GM18519 (cell line): ENCODE measurements at regions not wholly inside any gene's neighbourhood (a gene's known extent, or its start where the extent isn't known, plus 50 kb on each side); places are given as distances from the start of the nearest gene placed in this dataset.

ENCODE experiments used
- ATAC-seq: cut with Tn5 transposase; IDR thresholded peaks from one replicate; pipeline ENCODE4 v1.9.1; 2021; ENCODE audit warnings: mild to moderate bottlenecking, moderate library complexity; ENCODE audit not compliant: unreplicated experiment, low FRiP score

DNA sequence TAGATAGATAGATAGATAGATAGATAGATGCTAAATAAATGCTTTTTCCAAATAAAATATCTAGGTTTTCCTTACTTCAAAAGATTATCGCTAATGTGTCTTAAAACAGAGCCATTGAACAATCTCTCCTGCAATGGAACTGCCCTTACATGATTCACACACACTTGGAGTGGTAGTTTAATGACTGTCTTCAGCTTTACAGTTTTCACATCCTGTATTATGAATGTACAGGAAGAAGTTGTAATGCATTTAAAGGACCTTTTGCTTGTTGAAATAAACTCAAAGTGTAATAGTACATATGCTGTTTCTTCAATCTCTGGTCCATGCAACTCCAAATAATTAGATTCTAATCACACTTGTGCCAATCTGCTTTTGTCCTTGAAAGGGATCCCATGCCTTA lies 797.6 kb upstream of the CDH2 start:
- ATAC-seq: no peak

DNA sequence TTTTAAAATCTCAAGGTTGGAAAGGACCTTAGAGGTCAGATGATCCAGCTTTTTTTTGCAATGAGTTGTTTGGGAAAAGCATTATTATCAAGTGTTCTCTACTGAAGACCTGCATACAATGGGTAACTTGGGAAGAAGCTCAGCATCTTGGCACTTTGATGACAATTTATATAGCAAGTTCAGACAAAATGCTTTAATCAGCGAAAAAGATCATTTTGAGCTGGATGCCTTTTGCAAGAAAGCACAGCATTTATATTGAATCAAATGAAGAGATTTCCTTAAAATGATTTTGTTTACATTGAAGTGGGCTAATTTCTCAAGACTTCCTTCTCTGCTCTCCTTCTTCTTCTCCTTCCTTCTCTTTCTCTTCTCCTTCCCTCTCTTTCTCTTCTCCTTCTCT lies 796.4 kb upstream of the CDH2 start:
- ATAC-seq: no peak

DNA sequence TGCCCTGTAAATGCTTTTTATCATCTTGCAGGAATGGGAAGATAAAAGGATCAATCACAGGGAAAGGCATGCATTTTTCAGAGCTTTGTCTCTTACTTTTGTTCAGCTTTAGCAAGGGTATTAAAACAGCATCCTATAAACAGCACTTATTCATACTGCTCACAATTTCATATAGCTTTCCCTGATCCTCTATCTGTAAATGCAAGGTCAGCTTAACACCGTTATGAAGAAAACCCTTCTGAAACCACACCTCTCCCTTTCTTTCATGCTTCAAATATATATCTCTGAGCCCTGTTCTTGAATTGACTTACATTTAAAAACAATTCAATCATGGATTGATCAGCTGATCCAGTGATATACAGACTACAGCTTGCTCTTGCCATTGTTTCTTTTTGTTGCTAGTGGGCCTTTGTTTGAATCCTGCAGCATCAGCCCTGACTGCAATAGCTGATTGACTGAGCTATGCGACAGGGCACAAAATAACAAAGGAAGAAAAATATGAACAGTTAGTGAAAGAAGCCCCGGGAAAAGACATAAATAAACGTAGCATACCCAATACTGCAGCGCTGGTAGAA lies 795.5 kb upstream of the CDH2 start:
- no peak for ATAC-seq

DNA sequence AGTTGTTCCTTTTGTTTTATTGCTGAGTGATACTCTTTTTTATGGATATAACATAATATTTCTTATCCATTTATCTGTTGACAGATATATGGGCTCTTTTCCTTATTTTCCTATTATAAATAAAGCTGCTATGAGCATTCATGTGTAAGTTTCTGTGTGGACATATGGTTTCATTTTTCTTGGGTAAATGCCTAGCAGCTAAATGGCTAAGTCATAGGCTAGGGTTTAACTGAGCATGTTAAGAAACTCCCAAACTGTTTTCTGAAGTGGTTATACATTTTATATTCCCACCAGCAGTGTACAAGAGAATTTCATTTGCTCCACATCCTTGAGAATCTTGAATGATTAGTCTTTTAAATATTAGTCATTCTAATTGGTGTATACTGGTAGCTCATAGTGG lies 786.6 kb upstream of the CDH2 start:
- ATAC-seq: no peak

DNA sequence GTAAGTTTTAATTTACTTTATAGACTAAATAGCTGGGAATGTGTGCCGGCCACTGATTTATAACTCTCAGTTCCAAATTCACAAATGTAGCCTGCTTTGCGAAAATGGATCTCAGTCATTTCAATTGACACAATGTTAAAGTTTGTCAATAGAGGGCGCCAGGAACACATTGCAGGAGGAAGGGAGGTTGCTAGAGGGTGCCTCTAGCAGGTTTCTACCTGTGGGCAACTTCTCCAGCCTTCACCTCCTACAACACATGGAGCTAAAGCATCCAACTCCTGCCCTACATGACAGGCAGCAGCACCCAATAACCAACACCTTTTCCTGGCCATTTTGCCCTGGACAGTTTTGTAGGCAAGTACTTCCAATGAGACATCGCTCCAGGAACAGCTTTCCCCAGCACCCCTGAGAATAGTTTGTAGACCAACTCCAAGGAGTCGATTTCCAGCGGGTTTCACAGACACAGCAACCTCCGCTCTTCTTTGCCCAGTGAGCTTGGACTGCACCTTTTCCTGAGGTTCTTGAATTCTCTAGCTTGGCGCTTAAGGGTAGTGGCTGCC lies 784.8 kb upstream of the CDH2 start:
- no peak for ATAC-seq

DNA sequence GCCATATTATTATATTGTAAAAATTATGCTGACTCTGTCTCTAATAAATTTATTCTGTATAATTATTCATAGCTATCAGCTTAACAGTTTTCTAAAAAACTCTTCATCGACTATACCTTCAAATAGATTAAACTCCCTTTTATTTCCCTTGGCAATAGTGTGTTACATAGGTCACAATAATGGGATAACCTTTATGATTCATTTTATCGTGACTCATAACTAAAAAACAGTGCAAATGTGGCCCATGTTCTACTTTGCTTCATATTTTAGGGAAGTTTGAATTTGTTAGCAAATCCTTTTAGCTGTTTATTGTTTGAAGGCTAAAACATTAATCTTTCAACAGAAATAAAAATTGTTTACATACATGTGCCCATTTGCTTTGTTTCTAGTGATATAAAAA lies 783.2 kb upstream of the CDH2 start:
- no peak for ATAC-seq

DNA sequence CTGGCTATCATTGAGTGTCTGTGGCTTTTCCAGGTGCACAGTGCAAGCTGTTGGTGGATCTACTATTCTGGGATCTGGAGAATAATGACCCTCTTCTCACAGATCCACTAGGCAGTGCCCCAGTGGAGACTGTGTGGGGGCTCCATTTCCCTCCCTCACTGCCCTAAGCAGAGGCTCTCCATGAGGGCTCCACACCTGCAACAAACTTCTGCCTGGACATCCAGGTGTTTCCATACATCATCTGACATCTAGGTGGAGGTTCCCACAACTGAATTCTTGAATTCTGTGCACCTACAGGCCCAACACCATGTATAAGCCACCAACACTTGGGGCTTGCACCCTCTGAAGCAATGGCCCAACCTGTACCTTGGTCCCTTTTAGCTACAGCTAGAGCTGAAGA lies 775.4 kb upstream of the CDH2 start:
- no peak for ATAC-seq

DNA sequence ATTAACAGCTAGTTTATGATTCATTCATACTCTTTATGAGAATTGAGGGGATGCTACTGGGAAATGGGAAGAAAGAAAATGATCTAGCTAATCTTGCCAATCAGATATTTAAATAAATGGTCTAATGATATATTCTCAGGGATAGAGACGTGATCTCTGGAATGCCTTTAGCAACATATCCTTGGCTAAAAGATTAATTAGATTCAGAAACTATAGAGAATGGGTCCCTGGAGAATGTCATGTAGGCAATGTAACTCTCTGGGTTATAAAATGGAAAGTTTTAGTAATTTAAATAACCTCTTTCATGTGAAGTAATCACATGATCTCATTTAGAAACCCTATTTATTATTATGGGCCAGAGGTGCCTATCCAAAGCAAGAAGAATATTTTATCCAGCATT lies 771.0 kb upstream of the CDH2 start:
- ATAC-seq: no peak

DNA sequence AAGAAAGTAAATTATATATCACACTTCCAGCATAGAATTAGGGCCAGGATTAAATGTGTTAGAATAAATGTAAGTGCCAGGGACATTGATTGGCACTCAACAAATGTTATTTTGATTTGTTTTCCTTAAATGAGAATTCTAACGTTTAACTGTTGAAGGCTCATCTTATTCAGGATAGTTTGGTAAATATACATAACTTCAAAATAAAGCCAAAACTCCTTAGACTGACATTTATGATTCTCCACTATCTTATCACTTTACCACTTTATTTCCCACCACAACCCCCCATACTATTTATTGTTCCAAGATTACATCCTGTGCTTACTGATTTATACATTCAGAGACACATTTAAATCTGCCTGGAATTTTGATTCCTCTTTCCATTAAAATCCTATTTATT lies 769.5 kb upstream of the CDH2 start:
- no peak for ATAC-seq

DNA sequence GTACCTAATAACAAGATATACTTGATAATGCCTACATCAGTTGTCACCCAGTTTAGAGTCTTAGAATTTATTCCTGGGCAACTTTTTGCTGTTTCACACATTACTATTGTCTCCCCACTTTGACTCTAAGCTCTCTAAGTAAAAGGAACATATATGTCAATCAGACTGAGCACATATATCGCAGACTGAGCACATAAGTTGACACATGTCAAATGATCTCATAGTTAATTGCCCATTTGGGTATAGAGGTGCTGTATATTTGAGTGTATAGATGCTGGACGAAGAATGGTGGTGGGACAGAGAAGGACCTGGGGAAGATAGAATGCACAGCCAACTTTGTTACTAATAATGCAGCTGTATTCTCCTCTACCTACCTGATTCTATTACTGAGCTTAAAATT lies 746.0 kb upstream of the CDH2 start:
- ATAC-seq: no peak

DNA sequence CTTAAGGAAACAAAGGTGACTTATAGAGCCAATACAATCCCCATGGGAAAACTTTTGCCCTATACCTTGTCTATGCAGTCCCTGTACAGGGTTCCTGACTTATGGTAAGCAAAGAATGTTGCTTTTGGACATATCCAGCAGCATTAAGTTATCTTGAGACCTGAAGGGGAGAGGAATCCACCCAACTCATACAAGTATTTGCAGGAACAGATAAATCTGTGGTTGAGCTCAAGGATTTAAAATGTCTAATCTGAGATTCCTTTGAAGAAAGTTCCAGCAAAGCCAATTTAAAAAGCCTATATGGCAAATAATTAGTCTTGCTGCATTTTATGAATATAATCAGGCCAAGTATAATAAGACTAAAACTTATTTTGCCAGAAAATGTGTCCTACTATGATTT lies 739.5 kb upstream of the CDH2 start:
- ATAC-seq: no peak

DNA sequence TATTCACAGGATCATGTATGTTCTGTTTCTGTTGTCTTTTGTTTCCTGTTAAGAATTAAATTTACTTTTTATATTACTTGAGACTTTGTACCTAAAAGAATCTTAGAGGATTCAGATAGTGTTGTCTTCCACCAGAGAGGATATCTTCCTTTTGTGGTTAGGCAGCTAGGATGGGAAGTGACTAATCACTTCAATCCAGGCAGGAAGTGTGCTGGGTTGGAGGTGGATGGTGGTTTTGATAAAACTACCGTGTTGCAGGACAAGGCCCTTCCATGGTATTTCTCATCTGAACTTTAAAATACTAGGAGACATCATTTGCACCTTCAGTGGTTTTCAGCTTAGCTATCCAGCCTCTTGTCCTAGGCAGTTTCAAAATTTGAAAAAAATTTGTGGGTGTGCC lies 728.6 kb upstream of the CDH2 start:
- ATAC-seq: no peak

DNA sequence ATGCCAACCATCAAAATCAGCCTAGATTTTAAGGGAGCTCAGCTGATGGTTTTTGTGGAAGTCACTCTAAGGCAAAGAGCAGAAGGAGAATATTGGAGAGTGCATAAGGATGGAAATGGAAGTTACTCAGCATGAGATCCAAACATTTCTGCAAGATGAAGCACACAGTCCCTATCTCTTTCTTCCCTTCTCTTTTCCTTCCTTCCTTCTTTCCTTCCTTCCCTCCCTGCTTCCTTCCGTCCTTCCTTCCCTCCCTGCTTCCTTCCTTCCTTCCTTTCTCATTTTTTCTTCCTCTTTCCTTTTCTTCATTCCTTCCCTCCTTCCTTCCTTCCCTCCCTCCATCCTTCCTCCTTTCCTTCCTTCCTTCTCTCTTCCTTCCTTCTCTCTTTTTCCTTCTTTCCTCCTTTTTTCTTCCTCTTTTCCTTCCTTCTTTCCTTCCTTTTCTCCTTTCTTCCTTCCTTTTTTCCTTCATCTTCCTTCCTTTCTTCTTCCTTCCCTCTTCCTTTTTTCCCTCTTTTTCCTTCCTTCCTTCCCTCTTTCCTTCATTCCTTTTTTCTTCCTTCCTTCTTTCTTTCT lies 727.9 kb upstream of the CDH2 start:
- ATAC-seq: no peak

DNA sequence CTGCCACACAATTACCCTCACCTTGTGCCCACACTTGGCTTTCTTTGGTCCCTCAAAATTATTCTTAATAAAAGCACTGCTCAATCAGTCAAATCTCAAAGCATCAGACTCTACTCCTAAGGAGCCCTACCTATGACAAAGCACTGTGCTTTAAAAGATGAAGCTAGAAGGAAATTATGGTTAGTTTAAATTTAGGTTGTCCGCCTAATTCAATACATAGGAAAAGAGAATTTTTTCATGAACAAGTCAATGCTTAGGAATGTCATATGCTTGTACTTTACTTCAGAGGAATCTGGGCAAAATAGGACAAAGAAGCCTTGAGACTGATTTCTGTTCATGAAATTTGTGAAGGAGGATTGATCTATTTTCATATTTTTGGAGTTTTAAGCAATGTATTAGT lies 726.4 kb upstream of the CDH2 start:
- ATAC-seq: no peak

DNA sequence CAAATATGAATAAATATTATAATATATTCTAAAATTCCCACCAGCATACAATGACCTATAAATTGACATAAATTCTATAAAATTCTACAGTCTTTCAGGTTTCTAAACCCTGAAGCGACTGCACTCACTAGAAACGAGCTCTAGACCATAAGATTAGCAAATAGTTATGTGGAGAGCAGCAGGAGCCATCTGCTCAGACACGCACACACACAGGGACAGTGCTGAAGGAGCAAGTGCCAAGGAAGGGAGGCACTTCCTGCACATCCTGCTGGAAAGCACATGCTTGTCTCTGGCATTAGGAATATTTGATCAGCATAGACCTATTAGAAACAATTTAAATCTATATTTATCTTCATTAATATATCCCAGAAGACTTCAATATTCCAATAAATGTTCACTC lies 713.9 kb upstream of the CDH2 start:
- no peak for ATAC-seq

DNA sequence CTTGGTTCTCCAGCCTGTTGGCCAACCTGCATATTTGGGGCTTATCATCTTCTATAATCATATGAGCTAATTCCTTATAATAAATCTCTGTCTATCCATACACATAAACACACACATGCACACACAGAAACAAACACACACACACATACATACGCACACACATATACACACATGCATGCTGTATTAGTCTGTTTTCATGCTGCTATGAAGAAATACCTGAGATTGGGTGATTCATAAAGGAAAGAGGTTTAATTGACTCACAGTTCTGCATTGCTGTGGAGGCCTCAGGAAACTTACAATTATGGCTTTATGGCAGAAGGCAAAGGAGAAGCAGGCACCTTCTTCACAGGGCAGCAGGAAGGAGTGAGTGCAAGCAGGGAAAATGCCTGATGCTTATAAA lies 707.4 kb upstream of the CDH2 start:
- no peak for ATAC-seq

DNA sequence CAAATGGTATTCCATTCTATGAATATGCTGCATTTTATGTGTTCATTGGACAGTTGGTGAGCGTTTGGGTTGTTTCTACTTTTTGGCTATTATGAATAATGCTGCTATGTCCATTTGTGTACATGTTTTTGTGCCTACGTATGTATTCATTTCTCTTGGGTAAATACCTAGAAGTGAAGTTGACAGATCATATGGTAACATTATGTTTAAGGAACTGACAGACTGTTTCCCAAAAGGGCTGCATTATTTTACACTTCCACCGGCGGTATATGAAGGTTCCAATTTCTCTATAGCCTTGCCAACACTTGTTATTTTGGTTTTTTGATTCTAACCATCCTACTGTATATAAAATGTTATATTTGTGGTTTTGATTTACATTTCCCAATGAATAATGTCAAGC lies 703.9 kb upstream of the CDH2 start:
- no peak for ATAC-seq

DNA sequence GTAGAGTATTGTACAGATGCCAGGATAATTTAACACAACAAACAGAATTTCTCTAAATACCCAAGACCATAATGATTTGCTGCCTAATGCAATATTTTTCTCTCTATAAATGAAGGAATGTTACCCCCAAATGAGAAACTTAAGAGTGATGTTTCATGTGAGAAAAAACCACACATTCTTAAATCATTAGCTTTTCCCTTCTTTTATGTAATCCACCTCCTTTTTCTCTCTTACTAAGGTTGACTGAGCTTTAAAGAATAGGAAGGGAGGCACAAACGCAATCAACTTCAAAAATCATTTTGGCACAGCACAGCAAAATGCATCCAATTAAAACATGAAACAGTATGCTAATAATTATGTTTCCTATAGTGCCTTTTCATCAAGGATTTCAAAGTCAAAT lies 698.1 kb upstream of the CDH2 start:
- no peak for ATAC-seq

DNA sequence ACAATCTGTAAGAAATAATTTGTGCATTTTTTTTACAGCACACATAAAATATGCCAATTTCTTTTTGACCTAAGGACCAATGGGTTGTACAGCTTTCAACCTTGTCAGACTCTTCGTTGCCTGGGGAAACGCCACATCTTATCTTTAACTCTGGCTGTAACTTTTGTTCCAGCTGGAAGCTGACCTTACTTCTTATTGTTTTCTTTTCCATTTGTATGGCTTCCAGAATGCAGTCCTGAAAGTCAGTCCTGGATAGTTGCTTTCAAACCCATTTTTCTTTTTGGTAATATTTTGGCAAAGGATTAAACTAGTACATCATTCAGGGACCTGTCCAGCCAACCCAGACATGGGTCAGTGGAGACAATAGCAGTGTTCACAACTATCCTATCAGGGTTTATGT lies 686.5 kb upstream of the CDH2 start:
- no peak for ATAC-seq

DNA sequence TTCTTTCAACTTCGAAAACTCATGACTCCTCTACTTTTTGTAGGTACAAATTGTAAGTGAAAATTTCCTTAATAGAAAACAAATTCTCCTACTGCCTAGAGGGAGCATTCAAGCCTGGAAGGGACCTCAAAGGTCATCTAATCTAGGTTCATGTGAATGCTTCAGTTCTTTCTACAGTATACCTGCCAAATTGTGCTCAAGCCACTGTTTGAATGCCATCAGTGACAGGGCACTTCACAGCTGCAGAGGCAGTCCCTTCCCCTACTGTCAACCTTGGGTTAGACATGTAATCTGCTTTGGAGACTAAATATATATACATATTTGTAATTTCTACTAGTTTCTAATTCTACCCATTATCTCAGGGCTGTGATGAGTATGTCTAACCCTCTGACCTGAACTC lies 681.3 kb upstream of the CDH2 start:
- no peak for ATAC-seq

DNA sequence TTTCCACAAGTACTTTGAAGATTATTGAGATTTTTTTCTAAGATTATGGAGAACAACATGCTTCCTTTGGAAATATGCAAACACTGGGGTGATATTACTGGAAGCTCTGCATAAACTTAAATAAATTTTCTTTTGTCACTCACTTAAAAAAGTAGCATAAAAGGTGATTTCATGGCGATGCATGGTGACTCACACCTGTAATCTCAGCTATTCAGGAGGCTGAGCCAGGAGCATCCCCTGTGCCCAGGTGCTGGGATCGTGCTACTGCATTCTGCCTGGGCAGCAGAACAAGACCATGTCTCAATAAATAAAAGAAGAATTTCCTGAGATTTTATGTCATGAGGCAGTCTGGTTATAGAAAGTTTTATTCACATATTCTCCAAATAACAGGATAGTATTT lies 679.1 kb upstream of the CDH2 start:
- no peak for ATAC-seq

DNA sequence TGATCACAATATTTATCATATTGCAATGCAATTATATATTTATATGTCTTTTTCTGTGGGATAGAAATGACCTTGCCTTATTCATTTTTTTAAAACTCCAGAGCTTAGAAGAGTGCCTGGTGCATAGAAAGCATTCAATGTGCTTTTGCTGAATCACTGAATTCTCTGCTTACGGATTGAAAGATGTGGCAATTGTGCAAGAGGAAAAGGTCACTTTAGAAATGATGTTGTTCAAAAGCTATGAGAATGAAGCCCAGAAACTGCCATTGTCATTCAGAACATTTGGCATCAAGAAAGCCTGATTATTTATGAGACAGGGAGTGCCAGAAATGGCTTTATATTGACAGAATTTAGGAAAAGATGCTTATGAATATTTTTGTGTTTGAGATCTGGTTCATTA lies 678.6 kb upstream of the CDH2 start:
- ATAC-seq: no peak

DNA sequence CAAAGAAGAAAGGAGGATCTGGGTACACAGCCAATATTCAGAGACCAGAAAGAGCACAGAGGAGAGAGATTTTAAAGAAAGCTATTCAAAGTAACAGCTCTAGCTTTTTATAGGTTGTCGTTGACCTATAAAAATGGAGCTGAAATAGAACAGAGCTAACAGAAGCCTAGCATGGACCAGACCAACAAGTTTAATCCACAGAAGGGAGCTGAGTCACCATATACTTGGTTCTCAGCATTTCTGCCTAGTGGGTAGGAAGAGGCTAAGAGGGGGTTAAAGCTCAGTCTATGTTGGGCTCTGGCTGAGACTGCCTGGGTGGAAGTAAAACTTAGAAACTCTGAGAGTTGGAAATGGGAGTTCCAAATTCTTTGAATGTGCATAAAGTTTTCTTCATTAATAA lies 678.0 kb upstream of the CDH2 start:
- no peak for ATAC-seq
